Cardiac muscle cell (in vitro differentiated cells and primary cell): ENCODE measurements at regions not wholly inside any gene's neighbourhood (a gene's known extent, or its start where the extent isn't known, plus 50 kb on each side); places are given as distances from the start of the nearest gene placed in this dataset.

Source experiments
- DNase-seq, 2 donors: peaks; one replicate each; pipeline versions ENCODE4 v3.0.0 to v3.0.0-alpha.2; 2010 to 2017; ENCODE audit warnings: low read depth in 1 of 2, low spot score in 1 of 2
- H3K27ac ChIP-seq: fragments of 200-600 bp; sonication (generic); 2 replicates; pipeline ENCODE4 v1.5.1; 2016
- H3K27me3 ChIP-seq: fragments of 200-600 bp; sonication (generic); 2 replicates; pipeline ENCODE4 v1.6.0; 2016; ENCODE audit warnings: control low read depth
- H3K36me3 ChIP-seq: fragments of 200-600 bp; sonication (generic); 2 replicates; pipeline ENCODE4 v1.5.1; 2016; ENCODE audit warnings: control low read depth
- H3K4me1 ChIP-seq: fragments of 200-600 bp; sonication (generic); 2 replicates; pipeline ENCODE4 v1.8.1; 2017; ENCODE audit warnings: low read depth, mild to moderate bottlenecking, mixed run types
- H3K4me3 ChIP-seq: fragments of 200-600 bp; sonication (generic); 2 replicates; pipeline ENCODE4 v1.5.1; 2016; ENCODE audit warnings: mild to moderate bottlenecking
- H3K9me3 ChIP-seq: fragments of 200-600 bp; sonication (generic); 2 replicates; pipeline ENCODE4 v1.5.1; 2017; ENCODE audit warnings: low read depth, mild to moderate bottlenecking, control low read depth
- CTCF ChIP-seq: IDR thresholded peaks from 2 replicates; pipeline ENCODE4 v1.5.1; 2012; ENCODE audit warnings: low read depth, mild to moderate bottlenecking, low read length

- Histone ChIP-seq H3K27me3 (no peaks in the 10 kb centered on the region), H3K9me3 (no peaks in the 10 kb centered on the region)
- no peak for DNase-seq
Observed at GRCh38 chr4:159566786-159567185, 463.9 kb downstream of the RAPGEF2 start.

GRCh38 chr4:159577241-159577640 lies 474.4 kb downstream of the RAPGEF2 start:
- Histone ChIP-seq H3K27ac (no peak overlapping the region), H3K4me1 (no peaks in the 10 kb centered on the region), H3K9me3 (no peaks in the 10 kb centered on the region), H3K4me3 (no peak overlapping the region), H3K36me3 (no peaks in the 10 kb centered on the region), H3K27me3 (no peaks in the 10 kb centered on the region)
- no peak for DNase-seq
- TF ChIP-seq CTCF: no peak

More at GRCh38 chr4:159566786-159567185, 463.9 kb downstream of the RAPGEF2 start:
- Histone ChIP-seq H3K4me1 (no peaks in the 10 kb centered on the region), H3K4me3 (no peak overlapping the region), H3K27ac (no peak overlapping the region), H3K36me3 (no peaks in the 10 kb centered on the region)
- TF ChIP-seq CTCF: no peak

GRCh38 chr4:159582685-159583084 lies 479.8 kb downstream of the RAPGEF2 start:
- Histone ChIP-seq H3K27ac (no peak overlapping the region), H3K4me1 (no peaks in the 10 kb centered on the region), H3K4me3 (no peak overlapping the region), H3K27me3 (no peaks in the 10 kb centered on the region), H3K36me3 (no peaks in the 10 kb centered on the region), H3K9me3 (no peaks in the 10 kb centered on the region)
- DNase-seq: no peak
- no peak for TF ChIP-seq CTCF

- no peak for DNase-seq
- no peak overlapping the region for H3K4me3 ChIP-seq
- H3K4me1 ChIP-seq: no peaks in the 10 kb centered on the region
- no peak for TF ChIP-seq CTCF
- no peak overlapping the region for H3K27ac ChIP-seq
- H3K9me3 ChIP-seq: no peaks in the 10 kb centered on the region
- H3K36me3 ChIP-seq: no peaks in the 10 kb centered on the region
- no peaks in the 10 kb centered on the region for H3K27me3 ChIP-seq
Observed at GRCh38 chr4:159592898-159593556, 490.1 kb downstream of the RAPGEF2 start.

- no peak overlapping the region for H3K27ac ChIP-seq
- no peaks in the 10 kb centered on the region for H3K36me3 ChIP-seq
- no peaks in the 10 kb centered on the region for H3K4me1 ChIP-seq
- no peak for TF ChIP-seq CTCF
- H3K4me3 ChIP-seq: no peak overlapping the region
- no peaks in the 10 kb centered on the region for H3K9me3 ChIP-seq
- no peaks in the 10 kb centered on the region for H3K27me3 ChIP-seq
- no peak for DNase-seq
Observed at GRCh38 chr4:159593681-159594080, 490.8 kb downstream of the RAPGEF2 start.
